ENCODE measurements at regions not wholly inside any gene's neighbourhood (a gene's known extent, or its start where the extent isn't known, plus 50 kb on each side); places are given as distances from the start of the nearest gene placed in this dataset.

DNA sequence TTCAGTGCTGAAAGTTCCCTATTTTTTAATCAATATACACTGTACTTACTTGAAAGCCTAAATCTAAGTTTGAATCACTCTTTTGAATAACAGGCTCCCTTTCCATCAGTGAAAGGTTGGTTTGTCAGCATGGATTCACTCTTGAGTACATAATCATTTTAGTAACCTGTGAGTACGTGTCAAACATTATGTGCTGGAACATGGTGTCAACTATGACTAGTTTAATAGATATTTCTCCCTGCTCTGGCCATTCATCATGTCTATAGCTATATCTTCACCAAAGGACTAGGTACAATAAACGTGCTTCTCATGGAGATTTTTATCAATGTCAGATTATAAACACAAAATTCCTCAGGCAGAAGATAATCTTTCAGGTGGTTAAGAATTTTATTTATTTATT lies 61.7 kb upstream of the MDFIC start:
- FAIRE-seq = peak; percentile 55

DNA sequence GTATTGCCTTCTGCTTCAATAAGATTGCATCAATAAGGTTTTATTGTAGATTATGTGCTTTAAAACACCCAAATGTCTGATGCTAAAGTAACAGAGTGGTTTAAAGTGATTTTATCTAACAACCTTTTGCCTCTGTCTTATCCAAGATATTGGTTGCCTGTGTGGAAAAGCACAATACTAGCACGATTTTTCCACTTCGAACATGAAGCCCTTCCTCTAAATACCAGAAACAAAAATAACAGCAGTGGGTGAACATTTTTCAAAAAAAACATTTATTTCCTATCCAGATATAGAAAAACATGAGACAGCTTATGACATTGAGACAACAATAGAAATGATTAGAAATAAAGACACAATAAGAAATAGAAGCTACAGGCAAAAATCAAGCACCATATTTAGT lies 59.5 kb upstream of the MDFIC start:
- FAIRE-seq = peak; percentile 3

DNA sequence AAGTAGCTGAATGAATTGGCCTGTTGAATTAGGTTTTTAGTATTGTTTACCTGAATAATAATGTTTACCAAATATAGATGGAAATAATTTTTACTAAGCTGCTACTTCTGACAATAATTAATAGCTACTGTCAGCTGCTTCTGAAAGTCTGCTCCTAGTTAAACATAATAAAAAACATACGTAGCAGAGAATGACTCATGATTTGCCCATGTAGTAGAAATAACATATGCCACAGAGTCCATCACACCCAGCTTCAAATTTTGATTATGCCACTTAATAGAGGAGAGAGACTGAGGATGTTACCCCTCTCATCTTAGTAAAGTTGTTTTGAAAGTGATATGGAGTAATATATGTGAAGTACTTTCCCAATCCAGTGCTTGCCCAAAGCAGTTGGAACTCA lies 57.6 kb upstream of the MDFIC start:
- FAIRE-seq = no peak

DNA sequence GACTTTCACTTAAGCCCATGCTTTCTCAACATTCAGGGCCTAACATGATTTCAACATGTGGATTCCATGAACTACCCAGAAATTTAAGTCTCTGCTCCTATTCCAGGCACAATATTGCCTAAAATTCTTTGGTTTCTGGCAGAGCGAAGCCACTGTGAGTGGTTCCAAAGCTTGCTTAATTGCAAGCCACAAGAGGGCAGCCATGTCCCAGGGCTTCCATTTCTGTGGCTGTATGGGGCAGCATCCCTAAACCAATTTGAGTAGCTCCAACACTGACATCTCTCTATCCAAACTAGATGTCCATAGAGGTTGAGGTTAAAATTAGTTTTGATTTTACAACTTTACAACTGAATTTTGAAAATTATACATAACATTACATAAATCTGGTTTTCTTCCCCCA lies 56.3 kb upstream of the MDFIC start:
- peak; percentile 80 for FAIRE-seq
